ENCODE measurements at regions not wholly inside any gene's neighbourhood (a gene's known extent, or its start where the extent isn't known, plus 50 kb on each side); places are given as distances from the start of the nearest gene placed in this dataset.

GRCh38 chr14:99077076-99077843, 194.7 kb downstream of the BCL11B start:
- no peak for DNase-seq (ENCODE audit: low read depth in 3 of 3, low spot score in 1 of 3)

DNA sequence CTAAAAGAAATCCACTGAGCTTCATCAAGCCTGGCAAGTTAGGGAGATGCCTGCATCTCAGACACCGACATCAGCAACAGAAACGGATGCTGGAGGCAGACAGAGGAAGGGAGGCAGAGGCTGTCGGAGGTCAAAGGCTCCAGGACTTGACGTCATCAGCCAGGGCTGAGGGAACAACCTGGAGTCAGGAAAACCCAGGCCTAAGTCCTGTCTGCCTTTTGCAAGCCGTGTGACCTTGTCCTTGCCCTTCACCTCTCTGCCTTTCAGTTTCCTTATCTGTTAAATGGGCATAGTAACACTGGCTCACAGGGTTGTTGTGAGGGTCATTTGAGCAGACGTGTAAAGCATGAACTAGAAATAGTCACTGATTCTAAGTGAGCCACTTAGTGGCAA, 194.2 kb downstream of the BCL11B start:
- no peak for DNase-seq (ENCODE audit: low read depth in 3 of 3, low spot score in 1 of 3)

DNA sequence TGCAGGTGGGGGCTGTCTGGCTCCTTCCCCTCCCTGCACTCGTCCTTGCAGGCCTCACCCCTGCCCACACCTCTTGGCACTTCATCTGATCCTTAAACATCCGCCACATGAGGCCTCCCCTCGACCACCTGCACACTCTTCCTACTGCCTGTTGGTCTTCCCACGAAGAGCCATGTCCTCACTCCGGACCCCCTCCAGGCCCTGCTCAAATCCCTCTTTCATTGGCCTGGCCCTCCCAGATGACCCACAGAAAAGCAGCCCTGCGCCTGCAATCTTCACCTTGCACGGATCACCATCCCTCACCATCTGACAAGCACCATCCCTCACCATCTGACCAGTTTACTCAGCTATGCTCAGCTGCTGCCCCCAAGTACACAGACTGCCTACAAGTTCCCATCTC, 193.6 kb downstream of the BCL11B start:
- no peak for DNase-seq (ENCODE audit: low read depth in 3 of 3, low spot score in 1 of 3)

DNA sequence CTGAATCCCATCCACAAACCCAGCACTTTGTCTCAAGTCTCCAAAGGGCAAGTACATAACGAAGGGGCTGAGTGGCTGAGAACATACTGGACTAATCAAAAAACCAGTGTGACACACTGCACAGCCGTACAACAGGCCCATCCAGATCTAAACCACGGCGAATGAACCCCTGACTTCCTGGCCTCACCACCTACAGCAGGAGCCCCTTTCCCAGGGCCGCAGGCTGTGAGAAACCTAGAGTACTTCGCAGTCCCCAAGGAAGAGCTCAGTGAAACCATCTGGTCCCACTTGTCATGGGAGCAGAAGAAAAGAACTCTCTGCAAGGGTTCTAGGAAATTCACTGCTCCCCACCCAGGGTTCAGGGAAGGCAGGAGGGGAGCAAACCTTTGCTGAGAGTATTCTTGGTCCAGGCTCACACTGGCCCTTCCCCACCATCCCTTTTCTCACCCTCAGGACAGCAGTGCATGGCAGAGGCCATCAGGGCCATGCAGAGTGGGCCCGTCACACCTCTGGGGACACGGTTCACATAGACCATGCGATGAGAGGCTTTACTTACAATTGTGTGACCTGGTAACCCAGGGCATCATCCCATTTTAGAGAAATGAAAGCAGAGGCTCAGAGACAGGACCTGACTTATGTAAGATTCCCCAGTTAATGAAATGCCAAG, 192.8 kb downstream of the BCL11B start:
- no peak for DNase-seq (ENCODE audit: low read depth in 3 of 3, low spot score in 1 of 3)

GRCh38 chr14:99080306-99080705, 191.7 kb downstream of the BCL11B start:
- no peak for DNase-seq (ENCODE audit: low read depth in 3 of 3, low spot score in 1 of 3)

DNA sequence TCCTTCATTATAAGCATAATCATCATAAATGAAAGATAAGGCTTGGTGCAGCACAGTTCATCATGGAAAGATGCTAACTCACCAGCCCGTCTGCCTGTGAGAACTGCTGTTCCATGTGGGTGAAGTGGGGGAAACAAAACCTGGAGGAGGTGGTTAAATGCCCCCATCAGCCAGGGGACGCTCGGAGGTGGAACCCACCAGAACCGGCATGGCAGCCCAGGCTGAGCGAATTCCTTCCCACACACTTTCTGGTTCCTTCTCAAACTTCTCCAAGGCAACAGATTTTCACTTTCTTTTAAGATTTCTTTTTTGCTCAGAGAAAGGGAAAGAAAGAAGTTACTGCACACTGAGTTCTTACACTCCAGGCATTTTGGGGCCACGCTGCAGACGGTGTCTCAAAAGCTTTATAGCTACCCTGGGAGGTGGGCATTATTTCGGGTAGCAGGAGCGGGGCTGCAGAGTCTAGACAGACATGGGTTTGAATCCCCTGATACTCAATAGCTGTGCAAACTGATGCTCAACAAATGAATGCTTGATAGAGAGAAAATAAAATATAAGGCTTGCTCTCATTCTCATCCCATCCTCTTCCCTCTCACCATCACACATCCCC, 190.7 kb downstream of the BCL11B start:
- DNase-seq (ENCODE audit: low read depth in 3 of 3, low spot score in 1 of 3): no peak

DNA sequence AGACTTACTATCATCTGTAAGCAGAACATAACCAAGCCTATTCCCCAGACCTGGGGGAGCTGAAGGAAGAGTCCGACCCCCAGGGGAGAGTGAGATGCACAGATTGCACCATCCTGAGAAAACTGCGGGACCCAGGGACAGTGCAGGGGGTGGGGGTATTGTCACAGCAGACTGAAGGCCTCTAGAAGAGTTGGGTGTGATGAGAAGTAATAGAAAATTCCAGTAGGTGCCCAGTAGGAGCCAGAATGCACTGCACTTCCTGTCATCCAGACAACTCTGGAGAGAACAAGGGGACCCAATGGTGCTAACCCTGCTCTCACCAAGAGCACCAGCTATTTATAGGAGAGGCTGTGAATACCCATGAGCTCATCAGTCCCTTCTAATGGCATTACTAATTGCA, 190.1 kb downstream of the BCL11B start:
- DNase-seq (ENCODE audit: low read depth in 3 of 3, low spot score in 1 of 3): no peak

DNA sequence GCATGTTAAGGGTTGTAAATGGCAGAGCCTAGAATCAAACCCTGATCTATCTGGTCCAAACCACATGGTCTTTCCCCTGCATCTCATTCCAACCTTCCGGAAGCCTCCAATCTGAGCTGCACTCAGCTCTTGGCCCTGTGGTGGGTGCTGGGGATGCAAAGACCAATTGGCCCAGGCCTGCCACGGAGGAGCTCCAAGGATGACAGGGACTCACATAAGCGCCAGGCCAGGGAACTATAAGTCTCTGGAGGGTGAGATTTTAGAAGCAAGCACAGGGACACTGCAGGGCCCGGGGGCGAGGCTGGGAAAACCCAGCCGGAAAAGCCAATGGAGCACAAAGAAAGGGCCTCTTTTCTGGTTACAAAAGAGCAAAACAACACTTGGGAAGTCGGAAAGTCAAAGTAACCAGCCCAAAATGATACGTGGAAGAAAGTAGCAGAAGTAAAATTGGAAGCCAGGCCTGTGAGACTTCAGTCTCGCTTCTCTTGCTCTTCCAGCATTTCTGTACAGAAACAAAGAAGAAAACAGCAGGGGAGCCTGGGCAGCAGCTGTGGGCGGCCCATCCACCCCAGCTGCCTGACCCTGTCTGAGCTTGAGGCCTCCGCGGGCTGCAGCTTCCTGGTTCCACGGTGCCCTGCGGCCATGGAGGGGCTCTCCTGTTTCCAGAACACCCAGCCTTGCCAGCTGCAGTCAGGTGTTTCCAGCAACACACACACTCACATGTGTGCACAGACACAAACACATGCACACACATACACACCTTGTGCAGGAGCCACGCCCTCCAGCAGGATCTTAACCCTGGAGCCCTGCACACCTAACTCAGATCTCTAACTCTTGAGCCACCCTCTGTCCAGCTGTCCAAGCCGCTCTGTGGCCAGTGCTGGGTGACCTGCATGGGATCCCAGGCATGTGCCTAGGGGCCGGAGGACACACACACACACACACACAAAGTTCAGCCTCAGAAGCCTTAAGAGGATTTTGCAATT, 178.2 kb downstream of the BCL11B start:
- no peak for DNase-seq (ENCODE audit: low read depth in 3 of 3, low spot score in 1 of 3)

DNA sequence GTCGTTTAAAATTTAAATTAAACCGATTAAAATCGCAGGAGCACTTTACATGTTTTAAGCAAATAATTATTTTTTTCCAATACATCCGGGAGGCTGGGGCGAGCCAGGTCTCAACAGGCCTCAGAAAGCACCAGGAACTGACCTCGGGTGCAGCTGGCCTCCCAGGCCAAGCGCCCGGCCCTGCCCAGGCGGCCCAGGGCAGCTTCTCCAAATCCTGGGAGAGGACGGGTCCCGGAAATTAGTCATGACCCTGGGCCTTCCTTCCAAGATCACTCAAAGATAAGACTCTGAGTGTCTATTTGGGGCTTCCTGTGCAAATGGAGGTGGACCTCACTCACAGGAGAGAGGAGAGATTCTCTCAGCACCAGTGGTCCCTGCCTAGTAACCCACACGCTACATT, 177.1 kb downstream of the BCL11B start:
- no peak for DNase-seq (ENCODE audit: low read depth in 3 of 3, low spot score in 1 of 3)

DNA sequence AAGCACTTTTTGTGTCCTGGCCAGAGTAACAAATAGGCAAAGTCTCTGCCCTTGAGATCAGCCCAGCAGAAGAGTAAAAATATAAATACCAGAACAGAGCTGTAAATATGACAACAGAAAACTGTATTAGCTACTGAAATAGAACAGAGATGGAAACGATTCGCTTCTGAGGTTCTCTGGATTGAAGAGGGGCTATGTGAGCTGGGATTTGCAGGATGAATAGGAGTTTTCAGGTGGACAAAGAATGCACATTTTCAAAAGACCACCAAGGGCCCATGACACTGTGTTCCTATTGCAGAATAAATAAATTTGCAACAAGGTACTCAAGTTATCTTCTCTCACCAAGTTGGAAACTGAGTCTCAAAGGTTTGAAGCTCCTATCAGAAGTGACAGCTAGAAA, 176.6 kb downstream of the BCL11B start:
- DNase-seq (ENCODE audit: low read depth in 3 of 3, low spot score in 1 of 3): no peak

DNA sequence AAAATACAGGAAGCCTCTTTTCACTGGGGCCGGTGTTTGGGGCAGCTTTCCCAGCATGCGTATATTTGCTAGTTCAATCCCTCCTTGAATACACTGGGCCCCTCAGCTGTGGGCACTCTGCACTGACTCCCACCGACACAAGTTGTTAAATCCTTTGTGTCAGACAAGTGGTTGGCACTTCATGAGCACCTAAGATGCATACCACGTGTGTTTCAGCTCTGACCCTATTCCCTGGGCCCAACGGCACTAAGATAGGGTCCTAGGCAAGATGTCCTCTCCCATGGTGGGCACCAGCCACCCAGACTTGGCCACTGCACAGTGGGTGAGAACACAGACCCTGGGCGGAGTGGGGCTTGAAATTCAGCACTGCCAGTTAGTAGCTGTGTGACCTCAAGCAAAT, 173.8 kb downstream of the BCL11B start:
- DNase-seq (ENCODE audit: low read depth in 3 of 3, low spot score in 1 of 3): no peak

DNA sequence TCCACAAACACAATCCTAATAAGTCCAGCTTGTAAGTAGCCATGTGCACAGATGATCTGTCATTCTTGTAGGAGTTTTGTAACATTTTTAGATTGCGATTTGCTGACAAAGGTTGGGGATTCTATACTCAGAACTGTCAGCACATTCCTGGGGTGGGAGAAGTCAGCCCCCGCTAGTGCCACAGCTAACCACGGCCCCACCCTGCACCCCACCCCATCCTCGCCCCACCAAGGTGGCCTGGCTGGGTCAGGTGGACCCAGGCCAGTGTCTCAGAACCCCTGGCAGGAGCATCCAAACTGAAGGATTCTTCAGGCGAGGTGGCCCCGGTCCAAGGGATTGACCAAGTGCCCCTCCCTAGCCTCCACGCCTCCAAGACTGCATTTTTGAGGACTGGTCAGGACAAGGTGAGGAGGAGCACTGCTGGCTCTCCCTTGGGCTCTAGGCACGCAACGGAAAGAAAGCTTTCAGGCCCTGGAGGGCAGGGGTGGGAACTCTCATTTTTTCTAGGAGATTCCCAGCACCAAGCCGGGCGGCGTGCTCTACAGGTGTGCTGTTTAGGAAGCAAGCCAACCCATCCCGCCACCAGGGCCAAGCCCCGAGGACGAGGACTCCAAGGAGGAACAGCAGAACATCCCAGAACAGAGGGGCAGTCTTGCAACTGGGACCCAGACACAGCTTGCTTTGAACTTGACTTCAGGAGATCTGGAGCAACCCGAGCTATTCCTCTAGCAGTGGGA, 172.8 kb downstream of the BCL11B start:
- no peak for DNase-seq (ENCODE audit: low read depth in 3 of 3, low spot score in 1 of 3)

GRCh38 chr14:99100497-99101270, 171.3 kb downstream of the BCL11B start:
- DNase-seq (ENCODE audit: low read depth in 3 of 3, low spot score in 1 of 3): no peak

- DNase-seq (ENCODE audit: low read depth in 3 of 3, low spot score in 1 of 3): no peak
Measured at GRCh38 chr14:99101855-99102461, 170.0 kb downstream of the BCL11B start.

- no peak for DNase-seq (ENCODE audit: low read depth in 3 of 3, low spot score in 1 of 3)
Measured at GRCh38 chr14:99116741-99117295, 155.2 kb downstream of the BCL11B start.

DNA sequence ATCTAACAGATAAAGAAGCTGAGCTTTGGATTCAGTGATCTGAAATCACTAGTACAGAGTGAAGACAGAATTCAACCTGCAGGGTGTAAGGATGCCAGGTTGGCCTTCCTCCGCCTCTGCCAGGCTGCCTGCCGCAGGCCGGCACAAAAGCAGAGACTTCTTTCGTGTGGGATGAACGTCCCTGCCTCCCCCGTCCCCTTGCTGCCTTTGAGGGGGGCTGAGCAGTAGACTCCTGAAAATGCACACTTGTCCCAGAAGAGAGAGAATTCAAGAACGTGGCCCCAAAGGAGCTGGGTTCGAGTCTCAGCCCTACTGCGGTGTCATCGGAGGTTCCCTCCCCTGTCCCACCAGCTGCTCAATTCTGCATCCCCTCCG, 154.3 kb downstream of the BCL11B start:
- no peak for DNase-seq (ENCODE audit: low read depth in 3 of 3, low spot score in 1 of 3)

DNA sequence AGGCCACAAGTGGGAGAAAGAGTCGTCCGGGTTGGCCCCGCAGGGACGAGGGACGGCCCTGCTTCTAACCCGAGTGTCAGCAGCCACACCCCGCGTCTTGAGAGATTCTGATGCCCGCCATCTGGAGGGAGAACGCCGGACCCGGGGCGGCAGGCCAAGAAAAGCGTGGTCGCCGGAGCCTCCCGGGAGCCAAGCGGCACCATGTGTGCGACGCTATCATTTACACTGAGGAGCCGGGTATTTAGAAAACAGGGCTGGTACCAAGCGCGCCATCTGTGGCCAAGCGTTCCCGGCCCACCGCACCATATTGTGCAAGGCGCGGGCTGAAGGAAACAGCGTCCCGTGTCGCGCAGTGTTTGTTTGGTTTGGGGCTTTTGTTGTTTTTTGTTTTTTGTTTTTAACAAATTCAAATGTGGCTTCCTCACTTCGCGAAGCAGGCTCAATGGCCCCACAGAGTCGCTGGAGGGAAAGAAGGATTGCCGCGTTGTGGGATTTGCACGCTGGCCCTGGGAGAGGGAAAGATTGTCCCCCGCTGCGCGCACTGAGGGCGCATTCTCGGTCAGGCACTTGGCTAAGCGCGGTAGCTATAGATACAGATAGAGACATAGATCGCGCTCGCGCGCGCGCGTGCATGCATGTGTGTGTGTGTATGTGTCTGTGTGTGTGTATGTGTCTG, 153.8 kb downstream of the BCL11B start:
- DNase-seq (ENCODE audit: low read depth in 3 of 3, low spot score in 1 of 3): no peak

DNA sequence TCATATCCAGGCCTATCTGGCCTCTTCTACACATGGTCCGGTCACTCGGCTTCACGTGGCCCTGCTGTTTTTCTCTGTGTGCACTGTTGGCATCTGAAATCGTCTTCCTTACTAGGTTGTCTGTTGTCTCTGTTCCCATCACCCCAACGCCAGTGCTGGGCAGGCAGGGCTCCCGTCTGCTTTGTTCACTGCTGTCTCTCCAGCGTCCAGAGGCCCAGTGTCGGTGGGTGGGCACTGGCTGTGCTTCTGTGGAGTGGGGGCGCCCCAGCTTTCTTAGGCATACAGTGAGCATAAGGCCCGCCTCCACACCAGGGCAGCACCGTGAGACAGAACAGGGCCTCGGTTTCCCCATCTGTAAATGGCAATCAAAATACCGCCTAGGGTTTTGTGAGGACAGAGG, 153.1 kb downstream of the BCL11B start:
- DNase-seq (ENCODE audit: low read depth in 3 of 3, low spot score in 1 of 3): no peak

Measured in stimulated activated CD4-positive, alpha-beta T cell treated with anti-CD3 and anti-CD28 coated beads, TNF-alpha, amount 100 ng/mL, for 1 hour (primary cell).